DMS53 (cell line): ENCODE measurements at regions not wholly inside any gene's neighbourhood (a gene's known extent, or its start where the extent isn't known, plus 50 kb on each side); places are given as distances from the start of the nearest gene placed in this dataset.
A peak's percentile ranks its signal among the peaks of the same experiment; 100 is the strongest.
"Not testable (repeated sequence)": the region's sequence is repeated elsewhere in the genome, so short reads cannot be mapped to it uniquely, and the experiment has no call there.

Experiments used
- DNase-seq: peaks from one replicate; lab custom pipeline; 2025; lab: John Stamatoyannopoulos, UW

DNA sequence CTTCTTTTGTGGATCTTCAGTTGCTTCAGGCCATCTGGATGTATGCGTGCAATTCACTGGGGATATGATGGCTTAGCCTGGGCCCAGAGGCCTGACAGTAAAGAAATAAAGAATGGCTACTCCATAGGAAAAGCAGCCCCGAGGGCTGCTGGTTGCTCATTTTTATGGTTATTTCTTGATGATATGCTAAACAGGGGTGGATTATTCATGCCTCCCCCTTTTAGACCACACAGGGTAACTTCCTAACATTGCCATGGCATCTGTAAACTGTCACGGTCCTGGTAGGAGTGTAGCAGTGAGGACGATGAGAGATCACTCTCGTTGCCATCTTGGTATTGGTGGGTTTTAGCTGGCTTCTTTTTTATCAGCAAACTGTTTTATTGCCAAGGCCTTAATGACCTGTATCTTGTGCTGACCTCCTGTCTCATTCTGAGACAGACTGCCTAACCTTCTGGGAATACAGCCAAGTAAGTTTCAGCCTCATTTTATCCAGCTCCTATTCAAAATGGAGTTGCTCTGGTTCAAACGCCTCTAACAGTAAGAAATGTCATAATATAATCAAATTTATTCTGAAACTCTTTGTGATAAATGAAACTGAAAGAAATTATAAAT is 60.5 kb downstream of the DSEL start:
- DNase-seq: no peak

DNA sequence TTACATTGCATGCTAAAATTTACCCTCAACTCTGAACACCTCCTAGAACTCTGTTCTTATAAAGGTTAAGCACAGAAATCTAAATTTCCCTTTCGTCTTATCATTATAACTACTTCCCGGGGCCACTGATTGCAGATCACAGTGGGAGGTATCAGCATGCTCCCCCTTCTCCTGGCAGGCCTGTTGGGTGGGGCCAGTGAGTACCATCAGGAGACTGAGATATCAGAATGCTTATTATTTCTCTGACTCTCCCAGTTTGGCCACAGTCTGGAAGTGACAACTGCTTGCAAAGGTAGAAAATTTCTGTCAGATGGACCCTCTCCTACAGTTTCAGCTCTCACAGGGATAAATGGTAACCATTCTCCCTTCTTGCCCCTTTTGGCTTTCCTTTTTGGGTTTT is 62.6 kb downstream of the DSEL start:
- no peak for DNase-seq

DNA sequence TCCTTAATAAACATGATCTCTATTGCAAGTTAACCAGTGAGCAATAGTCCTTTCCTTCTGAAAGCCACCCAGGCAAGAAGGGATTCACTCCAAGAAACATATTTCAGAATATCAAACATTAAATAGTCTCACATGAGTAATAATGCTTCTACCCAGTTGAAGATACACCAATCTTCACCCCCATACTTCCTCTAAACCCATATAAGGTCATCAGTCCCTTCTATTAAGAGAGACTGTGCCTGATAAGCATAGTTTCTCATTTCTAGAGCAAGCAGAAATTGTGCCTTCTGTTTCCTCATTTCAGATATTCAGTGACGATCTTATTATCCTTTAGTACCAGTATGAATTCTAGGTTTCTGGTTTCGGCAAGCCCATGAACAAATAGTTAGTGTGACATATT is 64.6 kb downstream of the DSEL start:
- no peak for DNase-seq

DNA sequence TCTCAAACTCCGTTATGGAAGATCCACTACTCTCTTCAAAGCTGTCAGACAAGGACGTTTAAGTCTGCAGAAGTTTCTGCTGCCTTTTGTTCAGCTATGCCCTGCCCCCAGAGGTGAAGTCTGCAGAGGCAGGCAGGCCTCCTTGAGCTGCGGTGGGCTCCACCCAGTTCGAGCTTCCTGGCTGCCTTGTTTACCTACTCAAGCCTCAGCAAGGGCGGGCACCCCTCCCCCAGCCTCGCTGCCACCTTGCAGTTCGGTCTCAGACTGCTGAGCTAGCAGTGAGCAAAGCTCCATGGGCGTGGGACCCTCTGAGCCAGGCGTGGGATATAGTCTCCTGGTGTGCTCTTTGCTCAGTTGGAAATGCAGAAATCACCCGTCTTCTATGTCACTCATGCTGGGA is 65.4 kb downstream of the DSEL start:
- DNase-seq: not testable (repeated sequence)

DNA sequence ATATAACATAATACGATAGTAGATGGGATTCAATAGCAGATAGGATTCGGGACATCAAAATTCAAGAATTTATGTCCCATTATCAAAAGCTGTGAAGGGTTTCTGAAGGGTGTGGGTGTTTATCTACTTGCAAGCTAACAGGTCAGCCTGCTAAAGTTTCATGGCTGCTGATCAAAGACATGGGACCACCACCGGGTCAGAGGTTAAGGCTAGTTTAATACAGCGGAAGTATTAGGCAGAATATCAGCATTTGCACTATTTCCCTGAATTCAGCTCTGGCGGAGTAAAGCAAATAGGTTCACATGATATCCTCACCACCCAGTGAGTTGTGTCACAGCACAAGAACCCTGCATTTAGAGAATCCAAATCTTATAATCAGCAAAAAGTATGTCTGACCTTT is 82.5 kb downstream of the DSEL start:
- no peak for DNase-seq

DNA sequence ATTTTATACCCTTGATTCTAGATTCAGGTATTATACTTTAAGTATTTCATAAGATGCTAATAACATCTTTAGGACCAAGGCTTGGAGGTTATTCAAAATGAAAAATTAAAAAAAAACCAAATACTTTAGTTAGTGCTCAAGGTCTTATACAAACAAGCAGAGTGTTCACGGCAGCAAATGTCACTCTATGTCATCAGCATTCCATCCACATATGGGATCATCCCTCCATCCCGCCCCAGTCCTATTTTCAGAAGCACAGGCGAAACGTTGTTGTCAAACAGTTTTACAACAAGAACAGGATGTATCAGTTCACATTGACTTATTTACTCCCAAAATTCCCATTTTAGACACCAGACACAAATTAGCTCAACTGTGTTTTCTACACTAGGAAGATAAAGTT is 83.7 kb downstream of the DSEL start:
- no peak for DNase-seq

DNA sequence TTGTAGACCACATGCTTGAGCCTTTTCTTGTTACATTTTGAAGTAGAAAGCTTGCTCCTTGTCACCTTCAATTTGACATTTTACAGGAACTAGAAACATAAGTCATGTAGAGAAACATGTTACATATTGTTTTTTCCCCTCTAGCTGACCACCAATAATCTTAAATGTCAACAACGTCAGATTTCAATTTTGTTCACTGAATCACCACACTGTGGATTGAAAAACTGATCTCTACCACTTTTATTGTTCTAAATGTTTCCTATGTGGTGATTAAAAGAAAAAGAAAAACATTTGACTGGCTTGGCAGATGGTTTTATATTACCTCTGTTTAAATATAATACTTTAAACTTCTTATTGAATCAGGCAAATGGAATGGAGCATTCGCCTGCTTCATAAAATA is 87.7 kb downstream of the DSEL start:
- no peak for DNase-seq

DNA sequence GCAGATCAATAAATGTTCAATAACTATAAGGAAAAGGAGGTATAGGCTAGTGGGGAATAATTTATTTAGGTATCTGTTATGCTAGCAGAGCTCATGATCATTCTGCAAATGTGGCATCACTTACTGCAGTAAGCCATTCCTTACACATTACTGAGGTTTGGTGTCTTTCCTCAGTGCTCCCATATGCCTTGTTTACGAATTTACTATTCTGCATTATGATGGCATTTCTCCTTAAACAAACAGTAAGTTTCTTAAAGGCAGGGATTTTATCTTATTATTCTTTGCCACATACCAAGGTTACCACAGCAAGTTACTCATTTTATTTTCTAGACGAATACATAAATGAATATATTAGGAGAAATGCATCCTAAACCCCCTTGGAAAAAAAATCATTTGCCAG is 88.4 kb downstream of the DSEL start:
- DNase-seq: no peak

DNA sequence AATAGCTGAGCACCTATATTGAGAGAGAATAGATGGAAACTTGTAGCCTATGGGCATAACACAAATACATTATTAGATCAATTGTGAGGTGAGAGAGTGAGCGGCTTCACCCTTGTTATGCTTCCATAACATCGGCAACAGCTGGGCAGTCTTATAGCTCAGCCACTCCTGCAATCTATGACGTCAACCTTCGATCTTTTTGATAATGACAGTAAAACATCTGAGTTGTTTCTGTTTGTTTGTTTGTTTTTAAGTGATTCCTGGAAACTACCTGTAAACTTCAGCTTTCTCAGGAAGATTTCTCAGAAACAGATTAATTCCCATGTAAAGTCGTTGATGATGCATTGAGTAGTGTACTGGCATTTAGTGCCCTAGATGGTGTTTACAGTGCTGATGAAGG is 90.0 kb downstream of the DSEL start:
- no peak for DNase-seq

DNA sequence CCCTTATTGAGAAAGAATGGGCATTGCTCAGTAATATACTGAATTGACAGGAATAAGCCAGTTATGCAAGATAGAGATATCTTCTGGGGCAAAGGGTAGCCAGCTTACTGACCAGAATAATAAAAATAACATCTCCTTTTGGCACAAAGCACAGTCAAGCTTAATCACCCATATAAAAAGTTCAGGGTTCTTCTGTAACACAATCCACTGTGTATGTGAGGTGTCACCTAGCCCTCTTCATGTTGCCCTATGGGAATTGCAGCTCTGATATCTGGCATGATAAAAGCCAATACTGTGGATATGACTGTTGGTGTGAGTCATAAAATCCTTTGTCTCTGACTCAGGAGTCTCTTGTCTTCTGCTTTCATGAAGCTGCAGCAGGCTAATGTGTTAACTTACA is 90.8 kb downstream of the DSEL start:
- peak; percentile 77 for DNase-seq

DNA sequence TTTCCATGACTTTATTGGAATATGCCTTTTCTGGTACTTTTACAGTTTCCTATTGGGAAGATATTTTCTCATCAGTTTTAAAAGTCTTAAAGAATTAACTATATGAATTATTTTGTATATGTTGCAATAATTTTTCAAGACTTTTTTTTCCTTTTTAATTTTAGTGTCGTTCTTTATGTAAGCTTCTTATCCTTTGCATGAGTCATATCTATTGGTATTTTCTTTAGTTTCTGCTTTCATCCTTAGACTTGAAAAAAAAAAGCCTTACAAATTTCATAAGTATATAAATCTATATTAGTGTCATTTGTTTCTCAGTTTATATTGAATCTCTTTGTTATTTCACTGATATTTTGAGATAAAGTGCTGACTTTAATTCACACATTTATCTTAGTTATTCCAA is 94.9 kb downstream of the DSEL start:
- DNase-seq: no peak

DNA sequence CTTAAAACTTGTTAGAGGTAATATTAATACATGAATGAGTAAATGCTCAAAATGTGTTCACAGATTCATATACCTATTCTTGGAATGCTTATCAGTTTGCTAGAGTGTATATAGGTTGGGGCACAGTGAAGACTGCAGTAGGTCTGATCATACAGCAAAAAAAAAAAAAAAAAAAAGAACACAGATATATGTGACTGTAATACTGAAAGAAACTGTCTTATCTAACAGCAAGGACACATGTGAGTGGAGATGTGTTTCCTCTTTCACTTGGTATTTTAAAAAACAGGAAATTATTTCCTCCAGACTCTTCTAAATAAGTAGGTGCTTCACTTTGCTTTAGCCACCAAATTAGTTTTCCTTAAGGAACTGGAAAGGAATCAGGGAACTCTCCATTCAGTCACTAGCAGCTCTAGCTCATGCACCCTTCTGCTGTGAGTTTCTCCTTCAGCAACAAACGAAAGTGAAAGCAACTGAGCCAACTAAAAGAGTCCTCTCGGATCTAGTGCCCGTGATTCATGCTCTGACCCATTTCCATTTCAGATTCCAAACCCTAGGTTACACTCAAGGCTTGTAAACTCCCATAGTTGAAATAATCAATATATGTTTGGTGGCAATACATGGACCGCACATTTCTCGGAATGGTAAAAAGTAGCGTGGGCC is 98.5 kb downstream of the DSEL start:
- peak; percentile 93 for DNase-seq

DNA sequence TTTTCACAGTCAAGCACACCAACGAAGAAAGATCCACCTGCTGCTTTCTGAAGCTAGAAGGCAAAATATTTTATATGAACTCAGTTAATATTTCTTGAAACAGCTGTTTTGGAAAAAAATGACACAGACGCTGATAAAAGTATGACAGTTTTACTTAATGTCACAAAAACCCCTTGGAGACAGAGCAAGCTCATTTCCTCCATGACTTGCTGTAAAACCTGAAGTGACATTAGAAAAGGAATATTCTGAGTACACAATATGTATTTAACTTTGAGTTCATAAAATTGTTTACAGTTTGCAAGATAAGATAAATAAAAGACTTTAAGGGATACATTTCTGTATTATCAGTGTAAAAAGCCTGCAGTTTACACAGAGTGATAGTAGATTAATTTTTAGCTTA is 105.4 kb downstream of the DSEL start:
- no peak for DNase-seq

DNA sequence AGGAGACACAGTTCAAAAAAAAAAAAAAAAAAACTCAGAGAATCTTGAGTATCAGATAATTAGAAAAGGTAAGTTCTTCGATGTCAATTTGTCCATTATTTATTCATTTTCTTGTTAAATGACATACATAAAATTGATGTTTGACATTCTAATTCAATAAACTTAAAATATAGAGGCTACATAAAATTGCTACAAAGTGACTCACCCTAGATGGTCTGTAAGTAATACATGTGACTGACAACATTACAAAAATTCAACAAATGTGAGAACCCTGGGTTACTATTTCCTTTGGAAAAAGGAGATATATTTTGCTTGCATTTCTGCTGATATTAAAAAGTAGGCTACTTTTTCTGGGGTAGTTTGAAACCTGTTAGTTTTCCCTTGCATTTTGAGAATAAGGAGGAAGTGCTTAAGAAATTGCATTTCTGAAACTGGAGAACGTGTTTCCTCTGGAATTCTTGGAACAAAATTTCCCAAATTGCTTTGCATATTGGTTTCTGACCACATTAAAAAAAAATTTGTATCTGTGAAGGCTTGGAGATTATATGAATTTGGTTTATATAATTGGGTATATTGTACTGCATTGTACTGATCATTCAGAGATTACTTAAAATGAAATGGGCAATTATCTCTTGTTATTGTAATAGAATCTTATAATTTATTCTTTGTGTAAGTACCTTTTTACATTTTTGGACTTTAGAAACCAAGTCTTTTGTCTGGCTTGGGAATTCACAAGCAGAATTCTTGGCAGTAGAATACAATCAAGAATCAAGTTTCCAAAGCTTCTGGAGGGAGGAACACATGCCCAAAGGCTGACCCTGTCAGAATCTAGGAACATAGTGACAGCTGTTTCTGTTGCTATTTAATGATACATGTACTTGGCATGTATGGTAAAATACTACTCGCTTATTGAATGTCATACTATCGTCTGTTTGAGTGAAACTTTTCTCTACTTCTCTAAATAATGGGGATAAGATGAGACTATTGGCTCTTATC is 106.1 kb downstream of the DSEL start:
- DNase-seq: no peak

DNA sequence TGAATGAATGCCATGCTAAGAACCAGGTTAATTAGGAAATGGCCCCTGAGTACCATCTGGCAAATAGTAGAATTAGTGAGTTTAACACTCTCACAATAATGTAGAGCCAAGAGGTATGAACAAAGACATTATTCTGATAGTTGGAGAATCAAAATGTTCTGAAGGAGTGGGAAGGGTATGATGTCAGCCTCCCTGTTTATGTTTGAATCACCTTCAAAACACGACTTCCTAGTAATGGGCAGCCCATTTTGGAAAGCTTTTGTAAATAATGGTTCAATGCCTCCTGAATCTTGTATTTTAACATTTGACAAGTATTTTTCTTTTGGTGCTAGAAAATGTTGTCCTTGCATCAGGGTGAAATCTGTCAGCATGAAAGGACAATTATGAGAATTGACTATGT is 108.3 kb downstream of the DSEL start:
- no peak for DNase-seq

DNA sequence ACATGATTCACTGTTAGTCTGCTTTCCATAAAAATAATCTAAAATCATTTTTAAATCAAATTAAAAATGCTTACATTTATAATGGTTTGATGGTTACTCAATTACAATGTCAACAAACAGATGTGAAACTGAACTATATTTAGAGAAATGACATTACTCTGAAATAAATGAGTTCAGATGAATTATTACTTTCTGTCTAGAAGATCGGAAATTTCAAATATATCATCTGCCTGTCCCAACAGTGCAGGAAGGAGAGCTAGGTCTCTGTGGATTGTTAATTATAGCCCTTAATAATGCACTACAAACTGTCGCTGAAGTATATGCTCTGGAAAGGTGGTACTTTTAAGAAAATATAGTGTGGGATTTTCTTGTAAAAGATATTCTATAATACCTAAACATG is 109.8 kb downstream of the DSEL start:
- no peak for DNase-seq

DNA sequence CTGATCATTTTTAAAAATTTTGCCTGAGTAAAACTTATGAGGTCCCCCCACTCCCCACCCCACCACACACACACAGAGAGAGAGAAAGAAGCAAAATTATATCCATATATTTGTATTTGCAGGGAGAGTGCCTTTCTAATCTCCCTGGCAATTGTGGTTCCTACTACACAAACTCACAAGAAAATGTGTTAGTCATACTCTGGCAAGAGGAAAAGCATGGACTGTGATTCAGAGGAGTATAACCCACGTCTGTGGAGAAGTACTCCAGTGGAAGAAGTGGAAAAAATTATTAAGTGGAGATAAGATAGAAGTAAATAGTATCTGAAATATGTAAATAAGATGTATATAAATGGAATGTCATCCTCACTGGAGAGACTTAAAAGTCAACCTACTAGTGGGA is 114.0 kb downstream of the DSEL start:
- DNase-seq: no peak

DNA sequence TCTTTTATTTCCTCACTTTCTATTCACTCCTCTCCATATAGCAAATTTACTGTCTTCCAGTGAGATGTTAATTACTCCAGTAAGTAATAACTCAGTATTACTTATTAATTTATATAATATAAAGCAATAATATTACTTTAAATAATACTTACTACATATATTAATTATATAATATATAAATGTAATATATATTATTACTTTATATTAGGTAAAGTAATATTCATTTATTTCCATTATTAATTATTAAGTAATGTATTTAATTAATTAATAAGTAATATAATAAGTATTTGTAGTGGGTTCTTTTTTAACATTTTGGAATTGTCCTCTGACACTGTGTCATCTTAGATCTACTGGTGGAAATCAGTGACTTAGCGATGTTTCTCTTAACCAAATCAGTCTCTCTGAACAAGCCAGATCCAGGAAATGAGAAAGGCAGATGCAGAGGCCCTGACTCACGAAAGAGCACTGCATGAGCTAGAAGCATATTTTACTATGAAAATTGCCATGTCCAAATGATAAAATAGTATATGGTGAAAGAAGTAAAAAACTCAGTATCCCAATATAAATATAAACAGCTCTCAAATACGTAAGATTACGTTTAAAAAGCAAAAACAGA is 115.9 kb downstream of the DSEL start:
- DNase-seq: no peak

DNA sequence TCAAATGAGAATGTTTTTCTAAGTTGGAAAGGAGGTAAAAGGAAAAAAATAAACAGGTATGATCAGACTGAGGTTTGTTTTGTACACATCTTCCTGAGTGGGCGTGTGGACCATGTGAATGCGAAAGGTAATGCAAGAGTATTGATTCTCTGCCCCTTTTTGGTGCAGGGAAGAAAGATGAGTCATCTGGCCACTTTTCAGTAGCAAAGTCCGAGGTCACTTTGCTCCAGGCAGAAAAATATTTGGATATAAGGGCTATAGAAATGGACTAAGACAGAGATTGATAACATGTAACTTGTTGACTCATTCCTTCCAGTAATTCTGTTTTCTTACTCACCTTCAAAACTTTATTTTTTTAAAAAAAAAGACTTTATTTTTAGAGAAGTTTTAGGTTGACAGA is 130.5 kb downstream of the DSEL start:
- DNase-seq: peak; percentile 32

DNA sequence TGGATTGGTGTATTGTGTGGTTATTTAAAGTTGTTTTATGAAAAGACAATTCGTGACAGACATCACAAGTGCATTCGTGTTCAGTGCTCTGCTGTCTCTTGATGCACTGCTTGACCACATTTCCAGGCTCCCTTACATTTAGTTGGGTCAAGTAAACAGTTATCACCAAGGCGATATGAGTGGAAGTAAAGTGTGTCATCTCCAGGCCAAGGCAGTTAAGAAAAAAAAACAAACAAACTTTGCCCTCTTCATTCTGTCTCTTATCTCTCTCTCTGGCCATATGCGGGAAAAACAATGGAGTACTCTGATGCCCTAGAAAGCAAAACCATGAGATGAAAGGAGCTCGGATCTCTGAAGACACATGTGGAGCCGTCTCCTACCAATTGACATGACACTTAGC is 131.1 kb downstream of the DSEL start:
- peak; percentile 72 for DNase-seq

DNA sequence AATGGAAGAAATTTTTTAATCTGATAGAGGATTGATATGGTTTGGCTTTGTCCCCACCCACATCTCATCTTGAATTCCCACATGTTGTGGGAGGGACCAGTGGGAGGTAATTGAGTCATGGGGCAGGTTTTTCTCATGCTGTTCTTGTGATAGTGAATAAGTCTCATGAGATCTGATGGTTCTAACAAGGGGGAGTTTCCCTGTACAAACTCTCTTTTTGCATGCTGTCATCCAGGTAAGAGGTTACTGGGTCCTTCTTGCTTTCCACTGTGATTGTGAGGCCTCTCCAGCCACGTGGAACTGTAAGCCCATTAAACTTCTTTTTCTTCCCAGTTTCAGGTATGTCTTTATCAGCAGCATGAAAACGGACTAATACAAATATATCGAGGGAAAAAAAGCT is 132.5 kb downstream of the DSEL start:
- not testable (repeated sequence) for DNase-seq

DNA sequence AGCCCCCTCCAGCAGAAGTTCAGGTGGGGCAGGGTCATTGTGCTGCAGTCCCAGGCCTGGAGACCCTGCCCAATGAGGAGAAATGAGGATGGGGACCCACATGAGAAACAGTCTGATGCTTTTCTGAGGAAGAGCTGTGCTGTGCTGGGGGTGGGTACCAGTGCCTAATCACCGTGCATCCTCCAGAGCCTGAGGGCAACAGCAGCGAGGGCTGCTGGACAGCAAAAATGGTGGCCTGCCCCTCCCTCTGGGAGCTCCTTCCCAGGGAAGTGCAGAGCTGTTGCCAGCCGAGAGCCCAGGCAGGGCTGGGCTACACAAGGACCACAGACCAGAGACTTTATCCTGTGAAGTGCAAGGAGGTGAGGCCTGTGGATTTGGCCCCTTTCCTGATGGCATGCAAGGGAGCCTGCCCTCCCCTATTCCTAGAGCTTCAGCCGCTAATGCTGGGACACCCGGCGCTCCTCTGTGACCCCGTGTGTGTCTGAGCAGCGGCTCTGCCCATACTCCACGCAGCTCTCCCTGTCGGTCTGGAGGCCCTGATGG is 134.8 kb downstream of the DSEL start:
- DNase-seq: no peak
